ENCODE measurements at regions not wholly inside any gene's neighbourhood (a gene's known extent, or its start where the extent isn't known, plus 50 kb on each side); places are given as distances from the start of the nearest gene placed in this dataset.

DNA sequence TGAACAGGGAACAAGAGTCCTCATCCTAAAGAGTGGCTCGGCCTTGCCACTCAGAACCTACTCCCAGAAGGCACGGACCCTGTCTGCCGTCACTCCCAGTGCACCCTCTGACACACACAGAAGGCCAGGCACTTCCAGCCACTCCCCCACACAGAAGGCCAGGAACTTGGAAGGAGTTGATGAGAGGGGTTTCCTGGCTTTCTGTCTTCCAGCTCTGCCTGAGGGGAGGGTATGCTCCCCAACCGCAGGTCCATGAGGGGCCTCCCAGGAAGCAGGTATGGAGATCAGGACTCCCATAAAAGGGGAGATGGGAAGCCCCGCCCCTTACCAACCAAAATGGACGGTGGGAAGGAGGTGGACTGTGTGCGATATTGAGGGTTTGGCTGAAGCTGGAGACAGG lies 247.6 kb upstream of the IRX4 start:
- no peak for TF ChIP-seq CTCF (IDR thresholded peaks at IDR 0.05; ENCODE audit: borderline replicate concordance, extremely low read depth, low read length, poor library complexity, severe bottlenecking)
- no peak for TF ChIP-seq EZH2 (IDR thresholded peaks at IDR 0.05; ENCODE audit: borderline replicate concordance, low read depth, low read length, severe bottlenecking)

Data from DND-41 (cell line).